ENCODE measurements at regions not wholly inside any gene's neighbourhood (a gene's known extent, or its start where the extent isn't known, plus 50 kb on each side); places are given as distances from the start of the nearest gene placed in this dataset.
A peak's percentile ranks its signal among the peaks of the same experiment; 100 is the strongest.

GRCh38 chr5:111676926-111677415 is 80.0 kb downstream of the NREP start:
- H3K4me3 ChIP-seq (ENCODE audit: low read depth, low read length), result no peak overlapping the region
- TF ChIP-seq CTCF (conservative IDR thresholded peaks at IDR 0.05; ENCODE audit: low read depth, low read length), result no peak
- no peak for DNase-seq (ENCODE audit: low read depth)

- DNase-seq (ENCODE audit: low read depth), result no peak
- TF ChIP-seq CTCF (conservative IDR thresholded peaks at IDR 0.05; ENCODE audit: low read depth, low read length), result no peak
These were observed 80.5 kb downstream of the NREP start for GRCh38 chr5:111676466-111676865.

GRCh38 chr5:111675201-111675934 is 81.6 kb downstream of the NREP start:
- DNase-seq (ENCODE audit: low read depth), result no peak
- TF ChIP-seq CTCF (conservative IDR thresholded peaks at IDR 0.05; ENCODE audit: low read depth, low read length), result no peak
- no peak overlapping the region for H3K4me3 ChIP-seq (ENCODE audit: low read depth, low read length)

More at GRCh38 chr5:111676466-111676865, 80.5 kb downstream of the NREP start:
- no peak overlapping the region for H3K4me3 ChIP-seq (ENCODE audit: low read depth, low read length)

- H3K4me3 ChIP-seq (ENCODE audit: low read depth, low read length), result no peak overlapping the region
- DNase-seq (ENCODE audit: low read depth), result no peak
- TF ChIP-seq CTCF (conservative IDR thresholded peaks at IDR 0.05; ENCODE audit: low read depth, low read length), result no peak
These were observed 82.9 kb downstream of the NREP start for GRCh38 chr5:111673891-111674626.

- DNase-seq (ENCODE audit: low read depth), result no peak
- no peak overlapping the region for H3K4me3 ChIP-seq (ENCODE audit: low read depth, low read length)
- no peak for TF ChIP-seq CTCF (conservative IDR thresholded peaks at IDR 0.05; ENCODE audit: low read depth, low read length)
These were observed 84.9 kb downstream of the NREP start for GRCh38 chr5:111672099-111672498.

- no peak overlapping the region for H3K4me3 ChIP-seq (ENCODE audit: low read depth, low read length)
- TF ChIP-seq CTCF (conservative IDR thresholded peaks at IDR 0.05; ENCODE audit: low read depth, low read length), result peak; percentile 27
- peak; percentile 9 for DNase-seq (ENCODE audit: low read depth)
These were observed 86.0 kb downstream of the NREP start for GRCh38 chr5:111670826-111671492.
